Ovary (tissue), 7 donors: ENCODE measurements at regions not wholly inside any gene's neighbourhood (a gene's known extent, or its start where the extent isn't known, plus 50 kb on each side); places are given as distances from the start of the nearest gene placed in this dataset.

Experiments used
- DNase-seq, 5 donors: peaks; one replicate each; pipeline ENCODE4 v3.0.0-alpha.2; 2019 to 2020
- H3K27ac ChIP-seq, 2 donors: fragments of 200-600 bp; one replicate each; pipeline versions ENCODE4 v1.5.1 to v1.8.0; 2019 to 2022
- H3K27me3 ChIP-seq: fragments of 200-600 bp; one replicate; pipeline ENCODE4 v1.8.0; 2022
- H3K36me3 ChIP-seq: fragments of 200-600 bp; sonication (generic); one replicate; pipeline ENCODE4 v1.5.1; 2019
- H3K4me1 ChIP-seq: one replicate; pipeline ENCODE4 v1.8.1; 2013; ENCODE audit warnings: mild to moderate bottlenecking, moderate library complexity; ENCODE audit not compliant: insufficient read depth
- H3K4me3 ChIP-seq: fragments of 200-600 bp; sonication (generic); one replicate; pipeline ENCODE4 v1.5.1; 2017
- H3K9me3 ChIP-seq, 2 donors: fragments of 200-600 bp in 1 of 2; sonication (generic) in 1 of 2; one replicate each; pipeline versions ENCODE4 v1.5.1 to v1.8.1; 2013 to 2019; ENCODE audit warnings: mild to moderate bottlenecking in 1 of 2, moderate library complexity in 1 of 2
- CTCF ChIP-seq, 3 donors: fragments of 450-650 bp in 2 of 3; fragments of 200-600 bp in 1 of 3; IDR thresholded peaks; one replicate each; pipeline versions ENCODE4 v1.5.1 to v1.8.0; 2016 to 2022; ENCODE audit warnings: antibody characterized with exemption in 3 of 3, mild to moderate bottlenecking in 1 of 3
- EP300 ChIP-seq: sonication (generic); formaldehyde crosslinking; IDR thresholded peaks from one replicate; pipeline ENCODE4 v1.6.1; 2017; ENCODE audit warnings: antibody characterized with exemption
- POLR2A ChIP-seq: fragments of 450-650 bp; IDR thresholded peaks from one replicate; pipeline ENCODE4 v1.6.1; 2017; ENCODE audit warnings: antibody characterized with exemption, mild to moderate bottlenecking, moderate library complexity
- WGBS, 3 donors: extraction: QIAGEN DNeasy Blood & Tissue Kit in 1 of 3; methylation state at CpG; one replicate each; pipeline versions ENCODE4 v1.1.5 to v1.1.7; 2013 to 2017; 5-methylcytosine and 5-hydroxymethylcytosine counted together
- intact Hi-C, 4 donors: fragments of 100-400 bp; cut with DNase I; formaldehyde crosslinking; loops; one replicate each; pipeline versions ENCODE4 v1.11.0 to v1.15.1; 2022 to 2023
- donor health status: DM: no; HTN: no; CAD: no; lungs with moderate emphysema.
- donor health status: DM: no; HTN: no; CAD: no.
- donor health status: Bipolar disorder and iron deficiency.
- donor health status: DM: no; HTN: no; CAD: no.
- donor health status: DM: yes; HTN: yes; CAD: no.

- H3K27ac ChIP-seq: no peak overlapping the region
- H3K36me3 ChIP-seq: no peaks in the 10 kb centered on the region
- TF ChIP-seq POLR2A (no peak), CTCF (IDR thresholded peaks at IDR 0.05) (no peak), EP300 (no peak)
- no peak for DNase-seq
- H3K9me3 ChIP-seq: no peaks in the 10 kb centered on the region
- H3K4me1 ChIP-seq: no peaks in the 10 kb centered on the region
- no peak overlapping the region for H3K4me3 ChIP-seq
- intact Hi-C loops: no loop called here
- no peaks in the 10 kb centered on the region for H3K27me3 ChIP-seq
- WGBS, 3 donors: 0 to 4% (median 1%) methylated on average over 1 of the region's 1 CpG
Observed at GRCh38 chr5:106680330-106680729, 990.4 kb downstream of the EFNA5 start.

GRCh38 chr5:106677057-106677456, 993.7 kb downstream of the EFNA5 start:
- Histone ChIP-seq H3K36me3 (no peaks in the 10 kb centered on the region), H3K27ac (no peak overlapping the region), H3K4me3 (no peak overlapping the region), H3K9me3 (no peaks in the 10 kb centered on the region), H3K4me1 (no peaks in the 10 kb centered on the region), H3K27me3 (no peaks in the 10 kb centered on the region)
- WGBS, 3 donors: 98 to 100% (median 99%) methylated on average over 1 of the region's 1 CpG
- intact Hi-C loops: no loop called here
- DNase-seq: no peak
- TF ChIP-seq POLR2A (no peak), CTCF (IDR thresholded peaks at IDR 0.05) (no peak), EP300 (no peak)

DNA sequence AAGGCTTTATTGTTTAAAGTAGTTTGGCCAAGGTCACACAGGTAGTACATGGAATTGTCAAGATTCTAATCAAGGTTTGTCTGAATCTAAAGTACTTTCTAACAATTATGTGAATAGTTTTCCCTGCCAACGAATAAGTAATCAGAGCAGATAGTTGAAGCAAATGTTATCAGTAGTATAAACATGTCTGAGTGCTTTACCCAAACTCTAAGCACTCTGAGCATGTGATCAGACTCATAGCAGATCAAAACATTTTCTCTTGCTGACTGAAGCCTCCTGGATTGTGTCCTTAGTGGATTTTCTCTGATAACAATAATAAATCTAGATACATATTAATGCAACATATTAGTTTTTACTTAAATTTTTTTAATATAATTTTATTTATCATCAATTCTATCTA, 995.0 kb downstream of the EFNA5 start:
- no peak for TF ChIP-seq CTCF (IDR thresholded peaks at IDR 0.05)
- no peaks in the 10 kb centered on the region for H3K9me3 ChIP-seq
- WGBS, 3 donors: 0 to 27% (median 1%) methylated on average over 1 of the region's 1 CpG
- H3K4me1 ChIP-seq: no peaks in the 10 kb centered on the region
- no peak overlapping the region for H3K27ac ChIP-seq
- no peak for DNase-seq
- H3K4me3 ChIP-seq: no peak overlapping the region
- intact Hi-C loops: no loop called here
- no peaks in the 10 kb centered on the region for H3K27me3 ChIP-seq
- H3K36me3 ChIP-seq: no peaks in the 10 kb centered on the region

GRCh38 chr5:106673941-106674340, 996.8 kb downstream of the EFNA5 start:
- TF ChIP-seq EP300 (no peak), POLR2A (no peak), CTCF (IDR thresholded peaks at IDR 0.05) (no peak)
- no peak overlapping the region for H3K4me3 ChIP-seq
- H3K4me1 ChIP-seq: no peaks in the 10 kb centered on the region
- intact Hi-C loops: no loop called here
- no peak overlapping the region for H3K27ac ChIP-seq
- no peaks in the 10 kb centered on the region for H3K9me3 ChIP-seq
- DNase-seq: no peak
- no peaks in the 10 kb centered on the region for H3K27me3 ChIP-seq
- WGBS, 3 donors: 89 to 99% (median 96%) methylated on average over 1 of the region's 1 CpG
- H3K36me3 ChIP-seq: no peaks in the 10 kb centered on the region

GRCh38 chr5:106661866-106662265, 1008.9 kb downstream of the EFNA5 start:
- WGBS, 3 donors: 2 to 6% (median 2%) methylated on average over 2 of the region's 2 CpGs
- no peaks in the 10 kb centered on the region for H3K27me3 ChIP-seq
- no peak for DNase-seq
- H3K4me1 ChIP-seq: no peaks in the 10 kb centered on the region
- intact Hi-C loops: no loop called here
- H3K9me3 ChIP-seq: no peaks in the 10 kb centered on the region
- no peak overlapping the region for H3K4me3 ChIP-seq
- H3K36me3 ChIP-seq: no peaks in the 10 kb centered on the region
- no peak overlapping the region for H3K27ac ChIP-seq
- TF ChIP-seq CTCF (IDR thresholded peaks at IDR 0.05) (no peak), POLR2A (no peak), EP300 (no peak)
